ENCODE measurements at regions not wholly inside any gene's neighbourhood (a gene's known extent, or its start where the extent isn't known, plus 50 kb on each side); places are given as distances from the start of the nearest gene placed in this dataset.

- no peak for TF ChIP-seq ZFX (IDR thresholded peaks at IDR 0.05; ENCODE audit: borderline replicate concordance)
- no peak for TF ChIP-seq CTCF (IDR thresholded peaks at IDR 0.05)
- H3K27ac ChIP-seq = no peak overlapping the region
These were observed 281.1 kb upstream of the PCSK5 start for GRCh38 chr9:75609401-75609800.

DNA sequence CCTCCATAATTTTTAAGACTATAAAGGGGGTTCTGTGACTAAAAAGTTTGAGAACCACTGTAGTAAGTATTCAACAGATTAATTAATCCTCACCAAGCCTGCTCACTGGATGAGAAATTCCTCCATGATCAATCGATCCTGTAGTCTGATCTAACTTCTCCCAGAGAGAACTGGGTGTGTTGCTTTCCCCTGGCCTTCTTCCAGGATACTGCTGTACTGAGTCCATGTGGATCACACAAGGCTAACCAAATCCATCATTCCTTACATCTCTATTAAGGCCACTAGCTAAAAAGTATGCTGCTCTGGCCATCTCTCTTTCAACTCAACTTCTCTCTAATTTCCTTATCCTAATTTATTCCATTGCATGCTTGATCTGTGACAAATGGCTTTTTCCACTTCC, 280.2 kb upstream of the PCSK5 start:
- H3K27ac ChIP-seq = no peak overlapping the region
- TF ChIP-seq ZFX (IDR thresholded peaks at IDR 0.05; ENCODE audit: borderline replicate concordance) = no peak
- TF ChIP-seq CTCF (IDR thresholded peaks at IDR 0.05) = no peak

GRCh38 chr9:75612205-75612604, 278.3 kb upstream of the PCSK5 start:
- no peak for TF ChIP-seq CTCF (IDR thresholded peaks at IDR 0.05)
- no peak for TF ChIP-seq ZFX (IDR thresholded peaks at IDR 0.05; ENCODE audit: borderline replicate concordance)
- H3K27ac ChIP-seq = no peak overlapping the region

DNA sequence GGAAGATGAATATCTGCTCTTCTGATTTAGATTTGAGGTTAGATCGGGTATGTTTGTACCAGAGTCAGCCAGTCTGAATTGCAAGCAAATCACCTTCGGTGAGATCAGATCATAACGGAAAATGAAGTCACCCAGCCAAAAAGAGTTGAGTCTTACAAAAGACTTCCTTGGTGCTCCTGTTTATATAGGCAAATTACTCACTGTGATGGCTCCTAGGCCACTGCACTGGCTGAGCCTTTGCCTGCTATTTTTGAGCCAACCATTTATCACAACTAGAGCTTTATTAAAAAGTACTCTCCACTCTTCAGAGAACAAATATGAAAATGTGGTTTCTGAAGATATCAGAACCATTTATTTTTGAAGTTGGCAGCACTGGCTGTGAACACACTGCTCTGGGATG, 277.7 kb upstream of the PCSK5 start:
- no peak overlapping the region for H3K27ac ChIP-seq
- TF ChIP-seq CTCF (IDR thresholded peaks at IDR 0.05) (no peak), ZFX (IDR thresholded peaks at IDR 0.05; ENCODE audit: borderline replicate concordance) (no peak)

DNA sequence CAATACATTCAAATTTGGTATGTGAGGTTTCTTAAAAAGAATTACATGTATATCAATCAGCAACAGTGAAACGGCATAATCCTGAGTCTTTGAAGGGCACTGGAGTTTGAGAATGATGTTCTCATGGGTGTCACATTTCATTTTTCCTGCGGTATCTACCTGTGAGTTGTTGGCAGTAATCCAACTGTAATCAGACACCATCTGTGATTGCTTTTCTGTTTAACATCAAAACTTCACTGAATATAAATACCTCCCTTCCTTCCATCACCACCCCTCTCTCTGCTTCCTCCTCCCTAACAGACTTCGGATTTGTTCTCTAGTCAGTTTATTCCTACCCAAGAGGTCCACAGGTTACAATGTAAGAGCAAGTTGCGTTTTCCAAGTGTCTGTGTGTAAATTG, 275.2 kb upstream of the PCSK5 start:
- TF ChIP-seq CTCF (IDR thresholded peaks at IDR 0.05) = no peak
- TF ChIP-seq ZFX (IDR thresholded peaks at IDR 0.05; ENCODE audit: borderline replicate concordance) = no peak
- no peak overlapping the region for H3K27ac ChIP-seq

- TF ChIP-seq CTCF (IDR thresholded peaks at IDR 0.05) = no peak
- no peak for TF ChIP-seq ZFX (IDR thresholded peaks at IDR 0.05; ENCODE audit: borderline replicate concordance)
These were observed 274.4 kb upstream of the PCSK5 start for GRCh38 chr9:75616052-75616451.

GRCh38 chr9:75616841-75617566, 273.5 kb upstream of the PCSK5 start:
- no peak for TF ChIP-seq ZFX (IDR thresholded peaks at IDR 0.05; ENCODE audit: borderline replicate concordance)
- TF ChIP-seq CTCF (IDR thresholded peaks at IDR 0.05) = no peak
- no peak overlapping the region for H3K27ac ChIP-seq

More at GRCh38 chr9:75616052-75616451, 274.4 kb upstream of the PCSK5 start:
- no peak overlapping the region for H3K27ac ChIP-seq
